ENCODE measurements at regions not wholly inside any gene's neighbourhood (a gene's known extent, or its start where the extent isn't known, plus 50 kb on each side); places are given as distances from the start of the nearest gene placed in this dataset.

- H3K4me1 ChIP-seq (ENCODE audit: insufficient read depth, low read length), result peaks cover 4% of the 10 kb centered on the region; the same call in 1 of the 2 replicates
- H3K27ac ChIP-seq (ENCODE audit: low read length), result no peak overlapping the region
- no peaks in the 10 kb centered on the region for H3K27me3 ChIP-seq (ENCODE audit: insufficient read depth, low read length)
- H3K4me3 ChIP-seq (ENCODE audit: low read length), result no peak overlapping the region
- H3K9me3 ChIP-seq (ENCODE audit: insufficient read depth, low read depth, low read length), result peaks cover 18% of the 10 kb centered on the region
- H3K9ac ChIP-seq (ENCODE audit: low read depth, low read length), result no peak overlapping the region
- H3K36me3 ChIP-seq (ENCODE audit: insufficient read depth, low read depth, low read length), result peaks cover 4% of the 10 kb centered on the region; the same call in 1 of the 2 replicates
Observed at GRCh38 chr11:104650234-104650633, 248.0 kb downstream of the CASP12 start.

GRCh38 chr11:104649002-104649401 is 249.3 kb downstream of the CASP12 start:
- Histone ChIP-seq H3K27me3 (ENCODE audit: insufficient read depth, low read length) (no peaks in the 10 kb centered on the region), H3K27ac (ENCODE audit: low read length) (no peak overlapping the region), H3K36me3 (ENCODE audit: insufficient read depth, low read depth, low read length) (peaks cover 4% of the 10 kb centered on the region; the same call in 1 of the 2 replicates), H3K9me3 (ENCODE audit: insufficient read depth, low read depth, low read length) (peaks cover 18% of the 10 kb centered on the region), H3K9ac (ENCODE audit: low read depth, low read length) (no peak overlapping the region), H3K4me1 (ENCODE audit: insufficient read depth, low read length) (no peaks in the 10 kb centered on the region), H3K4me3 (ENCODE audit: low read length) (no peak overlapping the region)

DNA sequence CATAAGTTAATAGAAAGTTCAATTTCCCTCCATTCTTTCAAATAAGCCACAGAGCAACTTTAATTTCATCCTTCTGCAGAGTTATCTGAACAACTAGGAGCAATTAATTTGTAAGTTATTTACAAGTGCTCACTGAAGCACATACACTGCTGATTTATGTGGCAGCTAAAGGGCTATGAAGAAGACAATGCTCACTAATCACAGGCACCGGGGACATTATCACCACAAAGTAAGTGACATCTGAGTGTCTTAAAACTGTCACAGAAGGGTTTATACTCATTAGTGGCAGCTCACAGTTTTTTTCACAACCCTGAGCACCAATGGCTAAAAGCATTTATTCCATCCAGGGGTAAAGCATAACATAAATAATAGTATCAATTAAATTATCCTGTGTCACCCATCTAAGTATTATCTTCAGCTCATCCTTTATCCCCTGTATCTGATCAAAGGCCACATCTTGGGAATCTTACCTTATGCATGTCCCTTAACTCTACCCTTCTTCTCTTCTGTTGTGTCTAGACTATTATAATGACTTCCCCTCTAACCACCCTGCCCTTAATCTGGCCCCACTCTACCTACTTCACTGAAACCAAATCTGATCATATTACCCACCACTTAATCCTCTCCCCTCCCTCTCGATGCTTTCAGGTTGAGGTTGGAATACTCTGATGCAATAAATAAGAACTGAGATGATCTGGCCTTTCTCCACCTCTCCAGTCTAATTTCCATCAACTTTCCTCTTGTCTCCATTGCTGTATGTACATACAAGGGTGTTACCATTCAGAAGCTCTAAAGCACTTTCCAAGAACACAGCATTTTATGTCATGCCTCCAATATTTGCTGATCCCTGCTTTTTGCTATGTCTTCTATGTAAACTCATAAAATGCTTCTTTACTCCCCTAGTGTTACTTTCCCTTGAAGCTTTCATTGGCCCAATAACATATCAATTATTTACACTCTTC is 252.7 kb downstream of the CASP12 start:
- Histone ChIP-seq H3K9me3 (ENCODE audit: insufficient read depth, low read depth, low read length) (peaks cover 11% of the 10 kb centered on the region), H3K27me3 (ENCODE audit: insufficient read depth, low read length) (no peaks in the 10 kb centered on the region), H3K9ac (ENCODE audit: low read depth, low read length) (no peak overlapping the region), H3K27ac (ENCODE audit: low read length) (no peak overlapping the region), H3K4me3 (ENCODE audit: low read length) (no peak overlapping the region), H3K36me3 (ENCODE audit: insufficient read depth, low read depth, low read length) (peaks cover 4% of the 10 kb centered on the region; the same call in 1 of the 2 replicates), H3K4me1 (ENCODE audit: insufficient read depth, low read length) (no peaks in the 10 kb centered on the region)

DNA sequence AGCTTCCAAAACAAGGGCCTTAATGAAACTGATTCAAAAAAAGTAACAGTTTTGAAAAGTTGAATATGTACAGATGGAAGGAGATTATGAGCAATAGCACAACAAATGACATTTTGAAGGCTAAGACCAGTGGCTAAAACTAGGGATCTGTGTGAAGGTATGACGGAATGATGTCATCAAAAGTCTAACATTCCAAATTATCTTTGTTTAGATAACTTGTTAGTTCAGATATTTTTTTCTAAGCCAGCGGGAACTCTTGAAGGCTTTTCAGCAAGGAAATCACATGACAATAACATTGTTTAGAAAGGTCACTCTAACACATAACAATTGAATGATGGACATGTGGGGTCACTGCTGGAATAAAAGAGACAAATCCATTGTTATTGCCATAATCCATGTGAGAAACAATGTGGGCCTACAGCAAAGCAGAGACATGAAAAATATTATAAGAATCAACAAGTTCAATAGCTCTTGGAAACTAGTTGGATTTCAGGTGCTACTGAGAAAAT is 260.5 kb downstream of the CASP12 start:
- H3K27ac ChIP-seq (ENCODE audit: low read length), result no peak overlapping the region
- H3K4me1 ChIP-seq (ENCODE audit: insufficient read depth, low read length), result no peaks in the 10 kb centered on the region; the same call in 1 of the 2 replicates
- no peaks in the 10 kb centered on the region for H3K9me3 ChIP-seq (ENCODE audit: insufficient read depth, low read depth, low read length)
- no peaks in the 10 kb centered on the region for H3K27me3 ChIP-seq (ENCODE audit: insufficient read depth, low read length)
- H3K4me3 ChIP-seq (ENCODE audit: low read length), result no peak overlapping the region
- H3K36me3 ChIP-seq (ENCODE audit: insufficient read depth, low read depth, low read length), result no peaks in the 10 kb centered on the region
- H3K9ac ChIP-seq (ENCODE audit: low read depth, low read length), result no peak overlapping the region

DNA sequence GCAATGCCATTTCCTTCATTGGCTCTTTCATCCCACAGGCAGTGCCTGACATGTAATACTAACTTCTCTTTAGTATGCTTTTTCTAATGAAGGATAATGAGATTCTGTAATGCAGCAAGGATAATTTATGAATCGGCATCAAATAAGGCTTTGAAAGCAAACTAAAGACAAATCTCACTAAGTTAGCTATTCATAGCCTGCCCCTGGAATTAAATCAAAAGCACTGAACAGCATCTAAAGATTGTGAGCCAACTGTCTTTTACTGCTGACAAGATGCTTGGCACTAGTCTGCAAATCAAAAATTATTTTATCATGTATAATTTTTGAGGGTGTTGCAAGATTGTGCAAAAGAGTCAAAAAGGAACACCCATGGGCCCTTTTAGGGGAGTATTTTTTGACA is 265.0 kb downstream of the CASP12 start:
- no peak overlapping the region for H3K4me3 ChIP-seq (ENCODE audit: low read length)
- no peaks in the 10 kb centered on the region for H3K9me3 ChIP-seq (ENCODE audit: insufficient read depth, low read depth, low read length)
- no peak overlapping the region for H3K9ac ChIP-seq (ENCODE audit: low read depth, low read length)
- no peaks in the 10 kb centered on the region for H3K36me3 ChIP-seq (ENCODE audit: insufficient read depth, low read depth, low read length)
- peaks cover 16% of the 10 kb centered on the region for H3K4me1 ChIP-seq (ENCODE audit: insufficient read depth, low read length)
- H3K27ac ChIP-seq (ENCODE audit: low read length), result no peak overlapping the region
- no peaks in the 10 kb centered on the region for H3K27me3 ChIP-seq (ENCODE audit: insufficient read depth, low read length)

DNA sequence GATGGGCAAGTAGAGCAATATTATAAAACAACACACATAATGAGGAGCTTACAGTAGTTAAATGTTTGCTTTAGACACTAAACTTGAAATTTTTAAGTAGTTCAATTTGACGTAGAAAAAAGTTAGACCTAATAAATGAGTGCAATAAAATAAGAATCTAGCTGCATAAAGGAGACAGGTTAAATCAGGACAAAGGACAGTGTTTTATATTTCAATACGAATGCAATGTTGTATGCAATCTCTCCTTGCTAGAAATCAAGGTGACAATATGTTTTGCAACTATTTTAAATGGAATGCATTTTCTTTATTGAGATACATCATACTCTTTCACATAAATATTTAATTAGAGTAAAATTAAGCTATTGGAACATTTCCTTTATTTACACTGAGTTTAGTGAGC is 267.9 kb downstream of the CASP12 start:
- H3K4me3 ChIP-seq (ENCODE audit: low read length), result no peak overlapping the region
- no peak overlapping the region for H3K9ac ChIP-seq (ENCODE audit: low read depth, low read length)
- H3K27me3 ChIP-seq (ENCODE audit: insufficient read depth, low read length), result no peaks in the 10 kb centered on the region
- no peak overlapping the region for H3K27ac ChIP-seq (ENCODE audit: low read length)
- H3K9me3 ChIP-seq (ENCODE audit: insufficient read depth, low read depth, low read length), result no peaks in the 10 kb centered on the region
- peaks cover 18% of the 10 kb centered on the region for H3K4me1 ChIP-seq (ENCODE audit: insufficient read depth, low read length)
- H3K36me3 ChIP-seq (ENCODE audit: insufficient read depth, low read depth, low read length), result no peaks in the 10 kb centered on the region

DNA sequence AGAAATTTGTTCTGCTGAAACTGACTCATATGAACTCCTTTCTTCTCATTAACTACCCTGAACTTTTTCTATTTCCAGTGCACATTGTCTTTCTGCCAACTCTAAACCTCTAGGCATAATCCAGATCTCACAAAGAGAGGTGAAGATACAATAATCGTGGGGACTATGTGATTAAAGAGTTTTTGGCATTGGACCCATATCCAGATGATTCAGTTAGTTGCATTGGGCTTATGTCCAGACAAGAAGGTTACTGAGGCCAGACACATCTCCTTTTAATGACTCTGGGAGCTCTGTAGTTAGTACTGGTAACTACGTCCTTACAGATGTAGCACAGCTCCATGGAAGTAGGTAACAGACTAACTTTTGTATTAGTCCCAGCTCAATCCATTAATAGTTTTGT is 273.0 kb downstream of the CASP12 start:
- H3K9ac ChIP-seq (ENCODE audit: low read depth, low read length), result no peak overlapping the region
- no peak overlapping the region for H3K27ac ChIP-seq (ENCODE audit: low read length)
- H3K9me3 ChIP-seq (ENCODE audit: insufficient read depth, low read depth, low read length), result no peaks in the 10 kb centered on the region
- no peaks in the 10 kb centered on the region for H3K27me3 ChIP-seq (ENCODE audit: insufficient read depth, low read length)
- H3K36me3 ChIP-seq (ENCODE audit: insufficient read depth, low read depth, low read length), result no peaks in the 10 kb centered on the region; the same call in 1 of the 2 replicates
- H3K4me3 ChIP-seq (ENCODE audit: low read length), result no peak overlapping the region
- peaks cover 29% of the 10 kb centered on the region; the same call in 1 of the 2 replicates for H3K4me1 ChIP-seq (ENCODE audit: insufficient read depth, low read length)

DNA sequence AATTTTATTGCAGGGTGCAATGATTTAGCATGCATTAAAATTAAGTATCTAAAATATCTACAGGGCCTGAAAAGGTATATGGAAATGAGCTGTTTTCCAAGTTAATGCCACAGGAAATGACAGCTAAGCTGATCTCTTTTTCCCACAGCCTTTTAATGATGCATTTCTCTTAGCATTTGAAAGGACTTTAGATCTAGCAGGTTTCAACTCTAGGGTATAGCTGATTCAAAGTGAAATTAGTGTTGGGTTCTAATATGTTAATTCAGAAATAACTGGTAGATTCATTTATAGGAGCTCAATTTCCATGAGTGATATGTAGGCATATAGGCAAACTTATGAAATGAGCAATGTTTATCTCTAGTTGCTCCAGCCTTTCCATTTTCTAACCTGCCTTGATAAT is 274.2 kb downstream of the CASP12 start:
- Histone ChIP-seq H3K4me3 (ENCODE audit: low read length) (peak overlapping the region; percentile 31; the same call in 1 of the 2 replicates), H3K9me3 (ENCODE audit: insufficient read depth, low read depth, low read length) (no peaks in the 10 kb centered on the region), H3K27me3 (ENCODE audit: insufficient read depth, low read length) (no peaks in the 10 kb centered on the region), H3K4me1 (ENCODE audit: insufficient read depth, low read length) (peaks cover 23% of the 10 kb centered on the region; the same call in 1 of the 2 replicates), H3K36me3 (ENCODE audit: insufficient read depth, low read depth, low read length) (no peaks in the 10 kb centered on the region; the same call in 1 of the 2 replicates), H3K9ac (ENCODE audit: low read depth, low read length) (no peak overlapping the region; the same call in 1 of the 2 replicates), H3K27ac (ENCODE audit: low read length) (peak overlapping the region; percentile 29)

DNA sequence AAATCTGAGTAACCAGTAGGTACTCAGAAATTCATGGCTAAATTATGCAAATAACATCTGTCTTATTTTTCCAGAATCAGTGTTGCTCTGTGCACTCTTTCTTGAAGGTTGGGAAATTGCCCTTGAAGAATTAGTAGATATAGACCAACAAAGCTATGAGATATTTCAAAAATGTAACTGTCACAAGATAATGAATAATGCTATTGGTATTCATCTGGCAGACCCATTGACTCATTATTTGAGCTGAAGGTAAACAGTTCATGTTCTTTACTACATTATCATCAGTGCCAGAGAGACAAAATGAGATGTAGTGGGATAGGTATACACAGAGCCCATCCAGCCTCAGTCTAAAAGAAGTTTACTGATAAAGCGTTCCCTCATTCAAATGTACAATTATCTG is 274.7 kb downstream of the CASP12 start:
- Histone ChIP-seq H3K27ac (ENCODE audit: low read length) (peak overlapping the region; percentile 29), H3K9ac (ENCODE audit: low read depth, low read length) (no peak overlapping the region; the same call in 1 of the 2 replicates), H3K27me3 (ENCODE audit: insufficient read depth, low read length) (no peaks in the 10 kb centered on the region), H3K4me1 (ENCODE audit: insufficient read depth, low read length) (peaks cover 23% of the 10 kb centered on the region; the same call in 1 of the 2 replicates), H3K9me3 (ENCODE audit: insufficient read depth, low read depth, low read length) (no peaks in the 10 kb centered on the region), H3K4me3 (ENCODE audit: low read length) (peak overlapping the region; percentile 31; the same call in 1 of the 2 replicates), H3K36me3 (ENCODE audit: insufficient read depth, low read depth, low read length) (no peaks in the 10 kb centered on the region; the same call in 1 of the 2 replicates)

DNA sequence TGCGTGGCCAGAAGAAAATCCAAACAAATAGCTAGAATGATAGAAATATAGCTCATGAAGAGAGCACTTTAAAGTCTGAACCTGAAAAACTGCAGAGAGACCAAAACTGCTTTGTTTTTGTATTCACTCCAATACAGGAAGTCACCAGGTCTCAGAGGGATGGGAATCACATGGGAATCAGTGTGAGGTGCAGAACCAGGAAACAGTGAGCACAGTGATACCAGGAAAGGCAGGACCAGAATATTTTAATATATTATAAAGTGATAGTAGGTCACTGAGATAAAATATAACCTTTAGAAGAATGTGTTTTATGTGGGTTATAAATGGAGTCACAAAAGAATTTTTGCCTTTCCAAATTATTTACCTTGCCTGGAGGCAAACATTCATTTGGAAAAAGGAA is 277.3 kb downstream of the CASP12 start:
- H3K27me3 ChIP-seq (ENCODE audit: insufficient read depth, low read length), result no peaks in the 10 kb centered on the region

DNA sequence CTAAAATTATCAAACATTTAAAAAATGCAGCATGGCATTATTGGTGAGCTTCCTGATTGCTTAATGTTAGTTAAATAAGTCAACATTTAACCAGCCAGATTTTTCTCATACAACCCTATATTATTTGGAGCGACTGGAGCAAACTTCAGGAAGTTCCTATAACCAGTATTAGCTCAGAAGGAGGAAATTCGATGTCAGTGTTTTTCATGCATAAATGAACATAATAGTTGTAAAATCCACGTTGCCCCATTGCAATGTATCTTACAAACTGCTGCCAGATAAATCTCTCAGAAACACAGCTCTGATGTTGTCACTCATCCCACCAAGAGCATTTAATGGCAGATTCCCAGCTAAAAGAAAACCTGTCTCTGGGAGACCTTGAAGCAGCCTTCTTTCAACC is 278.5 kb downstream of the CASP12 start:
- no peaks in the 10 kb centered on the region for H3K27me3 ChIP-seq (ENCODE audit: insufficient read depth, low read length)
- no peaks in the 10 kb centered on the region for H3K9me3 ChIP-seq (ENCODE audit: insufficient read depth, low read depth, low read length)
- no peak overlapping the region for H3K27ac ChIP-seq (ENCODE audit: low read length)
- H3K9ac ChIP-seq (ENCODE audit: low read depth, low read length), result no peak overlapping the region
- H3K4me3 ChIP-seq (ENCODE audit: low read length), result no peak overlapping the region
- peaks cover 19% of the 10 kb centered on the region; the same call in 1 of the 2 replicates for H3K4me1 ChIP-seq (ENCODE audit: insufficient read depth, low read length)
- no peaks in the 10 kb centered on the region; the same call in 1 of the 2 replicates for H3K36me3 ChIP-seq (ENCODE audit: insufficient read depth, low read depth, low read length)

More for the DNA sequence above, 277.3 kb downstream of the CASP12 start:
- H3K27ac ChIP-seq (ENCODE audit: low read length), result no peak overlapping the region
- no peaks in the 10 kb centered on the region for H3K9me3 ChIP-seq (ENCODE audit: insufficient read depth, low read depth, low read length)
- H3K4me3 ChIP-seq (ENCODE audit: low read length), result no peak overlapping the region
- H3K9ac ChIP-seq (ENCODE audit: low read depth, low read length), result no peak overlapping the region
- no peaks in the 10 kb centered on the region; the same call in 1 of the 2 replicates for H3K36me3 ChIP-seq (ENCODE audit: insufficient read depth, low read depth, low read length)
- peaks cover 23% of the 10 kb centered on the region; the same call in 1 of the 2 replicates for H3K4me1 ChIP-seq (ENCODE audit: insufficient read depth, low read length)
